ENCODE measurements at regions not wholly inside any gene's neighbourhood (a gene's known extent, or its start where the extent isn't known, plus 50 kb on each side); places are given as distances from the start of the nearest gene placed in this dataset.

GRCh38 chr4:41427931-41428600, 109.9 kb upstream of the LIMCH1 start:
- DNase-seq (ENCODE audit: low spot score): no peak

DNA sequence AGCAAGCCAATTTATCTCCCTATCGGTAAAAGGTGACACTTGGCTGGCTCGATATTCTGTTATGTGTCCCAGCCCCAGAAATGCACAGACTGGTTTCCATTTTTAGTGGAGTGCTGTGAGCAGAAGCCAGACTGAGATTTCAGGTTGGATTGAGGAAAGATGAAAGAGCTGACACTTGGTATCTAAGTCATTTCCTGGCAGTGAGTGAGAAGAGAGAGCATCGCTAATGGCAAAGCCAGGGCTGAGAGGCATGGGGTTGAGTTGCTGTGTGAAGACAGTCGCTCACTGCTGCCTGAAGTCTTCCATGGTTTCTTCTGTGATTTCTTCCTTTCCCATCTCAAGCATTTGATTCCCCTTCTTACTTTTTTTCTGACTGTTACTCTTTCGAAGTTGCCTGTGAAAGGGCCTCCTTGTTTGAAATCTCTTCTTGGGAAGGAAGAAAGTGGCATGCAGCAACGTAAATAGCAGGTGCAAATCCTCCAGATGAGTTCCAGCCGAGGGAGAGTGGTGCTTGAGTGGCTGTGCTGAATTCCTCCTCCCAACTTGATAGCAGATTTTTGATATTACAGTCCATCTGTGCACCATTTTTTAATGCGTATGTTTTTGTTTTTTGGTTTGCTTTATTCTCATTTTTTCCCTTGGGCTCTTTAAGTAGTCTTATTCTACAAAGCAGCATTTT, 109.2 kb upstream of the LIMCH1 start:
- DNase-seq (ENCODE audit: low spot score): no peak

DNA sequence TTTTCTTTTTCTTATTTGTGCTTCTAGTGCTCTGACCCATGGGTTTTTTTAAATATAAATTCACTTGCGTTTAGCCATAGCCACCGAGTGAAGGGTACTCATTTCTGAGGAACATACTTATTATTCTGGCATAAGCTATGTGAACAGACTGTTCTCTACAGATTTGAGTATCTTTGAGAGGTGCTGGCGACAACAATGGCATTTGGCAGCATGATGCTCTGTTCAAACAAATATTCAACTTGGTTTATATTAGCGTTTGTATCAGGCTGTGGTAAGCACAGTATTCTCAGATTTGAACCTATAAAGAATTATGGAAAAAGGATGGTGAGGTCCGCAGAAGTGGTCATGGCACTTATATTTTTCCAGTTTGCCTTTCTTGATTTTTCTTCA, 108.7 kb upstream of the LIMCH1 start:
- DNase-seq (ENCODE audit: low spot score): no peak

DNA sequence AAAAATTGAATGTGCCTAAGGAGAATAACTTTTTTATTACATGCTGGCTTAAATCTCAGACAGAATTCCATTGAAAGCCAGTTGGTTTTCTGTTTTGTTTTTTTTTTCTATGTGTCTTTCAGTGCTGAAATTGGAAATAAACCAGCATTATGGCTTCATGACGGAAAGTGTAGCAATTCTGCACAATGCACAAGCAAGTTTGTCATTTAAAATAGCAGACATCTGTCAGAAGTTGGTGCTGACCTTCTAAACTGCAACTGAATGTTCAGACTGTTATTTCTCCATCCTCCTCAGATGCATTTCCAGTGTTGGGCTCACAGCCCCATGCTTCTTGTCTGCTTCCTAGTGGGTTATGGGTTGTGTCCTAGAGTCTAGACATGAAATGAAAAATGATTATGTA, 107.2 kb upstream of the LIMCH1 start:
- DNase-seq (ENCODE audit: low spot score): no peak

DNA sequence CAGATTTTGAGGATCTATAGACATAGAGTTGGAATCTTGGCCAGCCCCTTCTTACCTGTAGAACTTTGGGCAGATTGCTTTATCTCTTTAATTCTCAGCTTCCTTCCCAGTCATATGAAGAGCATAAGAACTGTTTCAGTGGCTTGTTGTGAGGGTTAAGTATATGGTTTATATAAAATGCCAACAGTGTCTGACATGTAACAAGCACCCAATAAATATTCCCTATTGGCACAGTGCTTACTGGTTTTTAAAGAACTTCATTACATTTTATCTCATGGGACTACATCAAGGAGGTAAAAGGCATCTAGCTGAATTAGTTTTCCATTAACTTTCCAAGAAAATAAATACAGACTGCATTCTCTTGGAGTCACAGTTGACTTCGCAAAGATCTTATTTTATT, 106.7 kb upstream of the LIMCH1 start:
- no peak for DNase-seq (ENCODE audit: low spot score)

- DNase-seq (ENCODE audit: low spot score): no peak
Measured at GRCh38 chr4:41432219-41432618, 105.7 kb upstream of the LIMCH1 start.

GRCh38 chr4:41432881-41433280, 105.1 kb upstream of the LIMCH1 start:
- peak; percentile 61 for DNase-seq (ENCODE audit: low spot score)

GRCh38 chr4:41433361-41433760, 104.6 kb upstream of the LIMCH1 start:
- no peak for DNase-seq (ENCODE audit: low spot score)

GRCh38 chr4:41435510-41435909, 102.4 kb upstream of the LIMCH1 start:
- DNase-seq (ENCODE audit: low spot score): no peak

GRCh38 chr4:41436419-41436818, 101.5 kb upstream of the LIMCH1 start:
- DNase-seq (ENCODE audit: low spot score): no peak

- DNase-seq (ENCODE audit: low spot score): no peak
Measured at GRCh38 chr4:41437111-41437536, 100.8 kb upstream of the LIMCH1 start.

DNA sequence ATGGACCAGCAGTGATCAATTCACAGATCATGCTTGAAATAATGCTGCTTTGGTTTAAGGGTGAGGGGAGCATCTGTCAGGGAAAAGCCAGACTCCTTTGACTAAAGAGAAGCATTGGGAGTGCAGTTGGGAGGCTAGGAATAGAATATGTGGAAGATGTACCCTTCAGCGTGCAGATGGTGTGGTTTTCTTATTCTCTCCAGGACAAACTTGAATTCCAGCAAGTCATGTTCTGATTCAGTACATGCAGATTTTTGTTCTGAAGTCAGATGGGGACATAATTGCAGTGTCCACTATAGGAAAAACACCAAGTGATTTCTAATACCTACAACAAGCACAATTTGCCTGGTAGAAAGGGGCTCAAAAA, 99.0 kb upstream of the LIMCH1 start:
- DNase-seq (ENCODE audit: low spot score): no peak

DNA sequence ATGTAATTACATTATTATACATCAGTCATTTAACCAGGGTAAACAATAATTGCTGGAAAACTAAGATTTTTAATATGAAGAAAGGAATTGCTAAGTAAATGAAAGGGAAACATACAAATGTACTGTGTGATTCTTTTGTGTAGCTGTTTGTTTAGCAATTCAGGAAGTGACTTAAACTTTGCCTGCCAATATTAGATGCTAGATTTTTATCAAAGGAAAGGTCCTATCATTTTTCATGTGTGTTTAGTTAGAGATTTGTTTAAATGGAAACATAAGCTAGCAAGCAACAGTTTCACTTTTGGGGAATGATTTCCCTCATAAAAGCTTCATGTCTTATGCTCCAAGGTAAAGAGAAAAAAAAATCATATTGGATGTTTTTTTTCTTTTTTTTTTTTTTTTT, 95.1 kb upstream of the LIMCH1 start:
- DNase-seq (ENCODE audit: low spot score): no peak

DNA sequence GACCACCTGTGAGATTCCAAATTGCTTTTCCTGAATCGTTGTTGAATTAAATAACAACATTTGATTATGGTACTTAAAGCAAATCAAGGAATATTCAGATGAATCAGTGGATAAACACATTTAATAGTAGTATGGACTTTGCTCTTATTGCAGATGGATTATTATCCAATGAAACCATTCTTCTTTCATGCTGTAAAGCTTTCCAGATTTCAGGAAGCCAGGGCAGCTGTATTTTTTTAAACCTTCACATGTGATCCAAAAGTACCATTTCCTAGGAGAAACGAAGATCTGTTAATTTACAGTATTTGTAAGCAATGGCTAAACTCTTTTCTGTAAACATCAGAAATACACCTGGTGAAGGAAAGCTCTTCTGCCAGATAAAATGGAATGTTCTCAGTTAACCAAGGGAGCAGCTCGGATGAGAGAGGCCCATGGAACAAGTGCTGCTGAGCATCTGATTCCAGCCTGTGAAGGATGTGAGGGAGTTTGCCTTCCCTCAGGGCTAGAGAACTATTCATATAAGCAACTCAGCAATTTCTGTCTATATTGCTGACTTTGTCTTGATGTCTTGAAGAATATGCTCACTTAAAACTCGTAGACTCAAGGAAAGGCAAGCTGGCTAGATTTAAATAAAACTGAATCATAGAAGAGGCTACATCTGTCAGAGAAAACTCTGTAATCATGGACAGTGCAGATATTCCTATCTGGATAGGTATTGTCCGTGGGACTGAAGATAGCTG, 94.4 kb upstream of the LIMCH1 start:
- no peak for DNase-seq (ENCODE audit: low spot score)

GRCh38 chr4:41446391-41446790, 91.6 kb upstream of the LIMCH1 start:
- DNase-seq (ENCODE audit: low spot score): no peak

DNA sequence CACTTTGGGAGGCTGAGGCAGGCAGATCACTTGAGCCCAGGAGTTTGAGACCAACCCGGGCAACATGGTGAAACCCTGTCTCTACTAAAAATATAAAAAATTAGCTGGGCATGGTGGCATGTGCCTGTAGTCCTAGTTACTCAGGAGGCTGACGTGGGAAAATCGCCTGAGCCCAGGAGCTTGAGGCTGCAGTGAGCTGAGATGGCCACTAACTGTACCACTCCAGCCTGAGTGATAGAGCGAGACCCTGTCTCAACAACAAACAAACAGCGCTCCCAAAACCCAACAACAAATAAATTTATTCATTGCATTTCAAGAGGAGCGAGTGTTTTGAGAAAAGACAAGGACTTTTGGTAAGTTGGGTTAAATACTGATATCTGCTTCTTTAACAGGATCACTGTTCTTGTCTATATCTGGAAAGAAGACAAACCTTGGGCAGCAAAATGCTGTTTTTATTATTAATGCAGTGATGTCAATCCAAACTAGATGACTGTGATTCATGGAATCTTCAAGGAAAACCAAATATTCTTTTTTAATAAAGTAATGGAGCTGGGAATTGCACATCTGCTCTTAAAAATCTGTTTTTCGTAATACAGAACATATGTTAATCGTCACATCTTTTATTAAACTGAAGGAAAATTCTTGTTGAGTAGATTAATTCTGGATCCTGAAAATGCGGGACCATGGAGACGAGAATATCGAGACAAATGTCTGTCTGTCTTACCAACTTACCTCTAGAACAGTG, 90.8 kb upstream of the LIMCH1 start:
- DNase-seq (ENCODE audit: low spot score): no peak

- peak; percentile 39 for DNase-seq (ENCODE audit: low spot score)
Measured at GRCh38 chr4:41448934-41449333, 89.0 kb upstream of the LIMCH1 start.

- no peak for DNase-seq (ENCODE audit: low spot score)
Measured at GRCh38 chr4:41451961-41452360, 86.0 kb upstream of the LIMCH1 start.

- DNase-seq (ENCODE audit: low spot score): no peak
Measured at GRCh38 chr4:41452484-41453225, 85.3 kb upstream of the LIMCH1 start.

GRCh38 chr4:41454423-41454822, 83.5 kb upstream of the LIMCH1 start:
- DNase-seq (ENCODE audit: low spot score): no peak

DNA sequence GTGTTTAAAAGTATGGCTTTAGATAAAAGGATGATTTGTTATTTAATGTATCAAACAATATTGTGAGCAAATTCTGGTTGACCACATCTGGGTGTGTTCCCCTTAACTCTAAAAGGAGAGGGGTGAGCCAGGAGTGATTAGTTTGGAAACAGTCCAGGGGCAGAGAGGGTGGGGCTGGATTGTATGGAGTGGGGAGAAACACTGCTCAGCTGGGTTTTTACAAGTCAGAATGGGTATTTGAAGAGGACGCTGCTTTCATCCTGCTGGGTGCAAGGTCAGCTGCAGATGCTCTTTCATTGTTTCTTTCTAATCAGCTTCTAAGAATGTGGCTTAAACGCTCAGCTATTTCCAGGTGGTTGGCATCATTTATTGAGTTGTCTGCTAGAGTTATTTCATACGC, 82.8 kb upstream of the LIMCH1 start:
- DNase-seq (ENCODE audit: low spot score): peak; percentile 28
